Stimulated activated CD8-positive, alpha-beta memory T cell treated with anti-CD3 and anti-CD28 coated beads, Interleukin-7, amount 100 ng/mL, for 24 hours (primary cell): ENCODE measurements at regions not wholly inside any gene's neighbourhood (a gene's known extent, or its start where the extent isn't known, plus 50 kb on each side); places are given as distances from the start of the nearest gene placed in this dataset.

ENCODE experiments used
- DNase-seq: peaks from one replicate; pipeline ENCODE4 v3.0.0-alpha.2; 2020; ENCODE audit warnings: low read depth

- DNase-seq: no peak
Observed at GRCh38 chr10:91137822-91138221, 82.6 kb upstream of the PCGF5 start.

DNA sequence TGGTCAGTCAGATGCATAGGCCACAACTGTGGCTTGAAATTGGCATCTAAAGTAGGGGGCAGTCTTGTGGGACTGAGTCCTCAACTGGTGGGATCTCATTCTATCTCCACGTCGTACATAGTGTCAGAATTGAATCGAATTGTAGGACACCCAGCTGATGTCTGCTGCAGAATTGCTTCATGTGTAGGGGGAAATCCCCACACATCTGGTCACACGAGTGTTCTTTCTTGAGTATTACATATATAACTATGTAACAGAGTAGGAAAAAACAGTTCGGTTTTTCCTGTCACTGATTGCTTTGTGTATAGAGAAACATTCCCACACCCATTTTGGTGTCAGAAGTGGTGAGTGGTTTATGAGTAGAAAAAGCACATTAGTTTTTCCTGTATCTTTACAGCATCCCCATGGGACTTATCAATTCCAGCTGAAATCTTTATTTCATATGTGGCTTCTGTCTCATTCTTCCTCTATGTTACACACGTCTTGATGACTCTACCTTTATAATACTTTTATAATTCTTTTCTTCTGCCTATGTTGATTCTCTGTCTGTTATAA lies 79.4 kb upstream of the PCGF5 start:
- no peak for DNase-seq

- no peak for DNase-seq
Observed at GRCh38 chr10:91144961-91145360, 75.5 kb upstream of the PCGF5 start.

GRCh38 chr10:91146146-91146545 lies 74.3 kb upstream of the PCGF5 start:
- no peak for DNase-seq

DNA sequence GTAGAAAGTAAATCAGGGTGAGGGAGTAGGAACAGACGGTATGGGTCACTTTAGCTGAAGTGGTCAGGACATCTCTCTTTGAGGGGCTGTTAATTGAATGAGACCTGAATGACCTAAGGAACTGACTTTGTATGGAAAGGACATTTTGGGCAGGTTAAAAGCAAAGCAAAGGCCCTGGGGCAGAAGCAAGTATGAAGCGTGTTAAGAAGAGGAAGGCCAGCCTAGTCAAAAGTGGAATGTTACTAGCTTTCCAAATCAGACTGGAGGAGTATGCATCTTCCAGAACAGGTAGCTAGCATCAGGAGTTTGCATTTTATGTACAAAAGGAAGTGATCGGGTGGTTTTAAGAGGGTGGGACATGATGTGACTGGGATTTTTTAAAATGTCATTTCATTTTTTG lies 70.9 kb upstream of the PCGF5 start:
- no peak for DNase-seq

- DNase-seq: no peak
Observed at GRCh38 chr10:91150631-91151030, 69.8 kb upstream of the PCGF5 start.

DNA sequence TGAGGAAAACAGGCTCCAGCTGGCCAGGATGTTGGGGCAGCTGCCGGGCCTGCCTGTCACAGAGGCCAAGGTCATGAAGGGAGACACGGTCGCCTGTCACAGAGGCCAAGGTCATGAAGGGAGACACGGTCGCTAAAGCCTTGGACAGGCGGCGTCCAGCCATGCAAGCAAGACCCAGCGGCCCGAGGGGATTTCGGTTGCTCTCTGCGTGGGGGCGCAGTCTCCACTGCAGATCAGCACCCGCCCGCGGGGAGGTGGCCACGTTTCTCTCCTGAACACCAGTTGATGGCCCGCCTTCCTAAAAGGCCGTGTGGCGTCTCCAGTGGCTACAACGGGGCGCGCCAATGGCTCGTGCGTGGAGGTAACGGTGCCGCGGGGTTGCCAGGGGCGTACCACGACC lies 67.0 kb upstream of the PCGF5 start:
- no peak for DNase-seq

GRCh38 chr10:91154842-91155241 lies 65.6 kb upstream of the PCGF5 start:
- no peak for DNase-seq

DNA sequence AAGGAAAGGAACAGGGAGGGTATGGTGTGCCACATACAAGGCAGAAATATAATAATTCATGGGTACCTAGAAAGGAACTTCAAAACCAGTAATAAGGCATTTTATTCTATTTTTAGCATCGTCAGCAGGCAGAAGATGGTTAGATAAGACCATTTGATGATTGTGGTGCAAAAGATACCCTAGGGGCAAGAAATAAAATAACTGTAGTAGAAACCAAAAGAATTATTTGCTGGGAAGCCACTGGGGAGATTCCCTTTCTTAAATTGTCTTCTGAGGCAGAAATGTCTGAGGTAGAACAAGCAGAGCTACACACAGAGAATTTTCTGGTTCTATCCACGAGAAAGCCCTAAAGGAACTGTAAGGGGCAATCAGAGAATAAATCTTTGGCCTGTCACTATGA lies 64.3 kb upstream of the PCGF5 start:
- DNase-seq: no peak

DNA sequence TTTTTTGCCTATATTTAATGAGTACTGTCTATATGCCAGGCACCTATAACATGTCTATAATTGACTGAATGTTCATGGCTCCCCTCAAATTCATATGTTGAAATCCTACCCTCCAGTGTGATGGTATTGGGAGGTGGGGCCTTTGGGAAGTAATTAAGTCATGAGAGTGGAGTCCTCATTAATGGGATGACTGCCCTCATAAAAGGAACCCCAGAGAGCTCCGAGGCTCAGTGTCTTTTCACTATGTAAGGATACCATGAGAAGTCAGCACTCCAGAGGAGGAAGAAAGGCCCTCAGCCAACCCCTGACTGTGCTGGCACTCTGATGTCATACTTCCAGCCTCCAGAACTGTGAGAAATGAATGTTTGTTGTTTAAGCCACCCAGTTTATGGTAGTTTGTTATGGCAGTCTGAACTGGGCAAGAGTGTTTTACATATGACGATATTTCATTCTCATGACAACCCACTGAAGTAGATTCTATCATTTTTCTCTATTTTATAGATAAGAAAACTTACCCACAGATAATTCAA lies 61.1 kb upstream of the PCGF5 start:
- no peak for DNase-seq

- DNase-seq: no peak
Observed at GRCh38 chr10:91162050-91162494, 58.4 kb upstream of the PCGF5 start.

DNA sequence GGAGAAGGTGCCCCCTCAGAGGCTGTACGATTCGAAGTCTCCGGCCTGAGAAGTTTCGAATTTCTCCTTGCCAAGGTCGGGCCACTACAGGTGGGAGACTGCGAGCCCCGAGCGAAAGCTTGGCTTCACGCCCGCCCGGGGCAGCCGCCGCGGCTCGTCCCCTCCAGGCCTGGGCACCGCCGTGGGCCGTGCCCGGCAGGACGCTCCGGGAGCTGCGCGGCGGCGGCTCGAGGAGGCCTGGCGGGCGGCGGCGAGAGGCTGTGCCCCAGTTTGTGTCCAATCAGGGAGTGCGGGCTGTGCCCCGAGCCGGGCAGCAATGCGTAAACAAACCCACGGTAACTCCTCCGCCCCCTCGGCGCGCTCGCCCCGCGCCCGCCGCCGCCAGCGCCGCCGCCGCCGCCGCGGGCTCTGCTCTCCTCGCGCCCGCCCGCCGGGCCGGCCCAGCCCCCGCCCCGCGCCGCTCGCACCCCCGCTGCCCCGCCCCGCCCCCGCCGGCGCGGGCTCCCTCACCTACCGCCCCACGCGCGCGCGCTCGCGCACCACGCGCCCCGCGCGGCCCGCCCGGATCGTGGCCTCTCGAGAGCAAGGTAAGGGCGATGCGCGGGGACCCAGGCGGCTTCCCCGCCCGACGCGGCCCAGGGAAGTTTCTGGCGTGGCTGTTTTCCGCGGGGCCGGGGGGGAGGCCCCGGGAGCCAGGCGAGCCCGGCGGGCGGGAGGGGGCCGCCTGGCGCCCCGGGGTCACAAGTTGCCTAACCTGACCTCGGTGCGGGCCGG lies 57.8 kb upstream of the PCGF5 start:
- DNase-seq: peak; percentile 21

DNA sequence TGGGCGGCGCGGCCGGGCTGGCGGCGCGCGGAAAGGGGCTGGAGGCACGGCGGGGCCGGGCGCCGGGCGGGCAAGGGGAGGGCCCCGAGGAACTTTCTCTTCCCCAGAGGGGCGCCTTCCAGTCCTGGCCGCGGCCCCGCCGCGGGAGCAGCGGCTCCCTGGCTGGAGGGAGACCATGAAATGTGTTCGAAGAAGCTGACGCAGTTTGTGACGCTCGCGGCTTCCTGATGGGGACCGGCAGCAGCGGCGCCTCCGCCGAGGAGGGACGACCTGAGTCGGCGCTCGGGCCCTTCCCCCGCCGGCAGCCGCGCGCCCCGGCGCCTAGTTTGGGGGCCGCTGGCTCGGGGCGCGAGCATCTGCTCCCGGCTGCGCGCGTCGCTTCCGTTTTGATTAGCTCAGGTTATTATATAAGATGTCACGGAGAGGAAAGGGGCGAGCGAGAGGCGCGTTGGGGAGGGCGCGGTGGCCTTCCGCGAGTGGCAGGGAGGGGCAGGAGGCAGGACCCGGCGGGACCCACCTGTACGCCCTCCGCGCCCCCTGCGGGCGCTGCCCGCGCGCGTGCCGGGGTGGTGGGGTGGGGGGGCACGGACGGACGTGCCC lies 57.1 kb upstream of the PCGF5 start:
- peak; percentile 43 for DNase-seq

- peak; percentile 41 for DNase-seq
Observed at GRCh38 chr10:91163869-91164474, 56.5 kb upstream of the PCGF5 start.

DNA sequence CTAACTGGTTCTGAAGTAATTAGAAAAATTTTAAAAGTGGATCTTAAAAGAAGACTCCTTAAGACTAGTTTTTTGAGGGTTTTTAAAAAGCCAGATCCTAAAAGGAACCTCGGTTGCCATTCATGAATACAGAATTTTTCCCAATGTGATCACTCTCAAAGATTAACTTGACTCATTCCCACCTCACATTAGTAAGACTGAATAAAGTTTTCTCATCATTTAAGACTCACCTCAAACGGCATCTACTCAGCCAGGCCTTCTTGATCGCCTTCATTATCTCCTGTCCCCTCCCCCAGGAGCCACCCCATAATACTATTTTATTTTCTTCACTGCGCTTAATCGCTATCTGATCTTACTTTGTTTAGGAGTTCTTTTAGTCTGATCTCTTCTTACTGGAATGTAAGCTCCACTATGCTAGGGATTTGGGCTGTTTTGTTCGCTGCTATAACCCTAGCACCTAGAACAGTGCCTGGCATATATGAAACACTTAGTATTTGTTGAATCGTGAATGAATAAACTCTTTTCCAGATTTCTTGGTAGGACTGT lies 55.9 kb upstream of the PCGF5 start:
- no peak for DNase-seq

- DNase-seq: no peak
Observed at GRCh38 chr10:91167406-91167805, 53.1 kb upstream of the PCGF5 start.

DNA sequence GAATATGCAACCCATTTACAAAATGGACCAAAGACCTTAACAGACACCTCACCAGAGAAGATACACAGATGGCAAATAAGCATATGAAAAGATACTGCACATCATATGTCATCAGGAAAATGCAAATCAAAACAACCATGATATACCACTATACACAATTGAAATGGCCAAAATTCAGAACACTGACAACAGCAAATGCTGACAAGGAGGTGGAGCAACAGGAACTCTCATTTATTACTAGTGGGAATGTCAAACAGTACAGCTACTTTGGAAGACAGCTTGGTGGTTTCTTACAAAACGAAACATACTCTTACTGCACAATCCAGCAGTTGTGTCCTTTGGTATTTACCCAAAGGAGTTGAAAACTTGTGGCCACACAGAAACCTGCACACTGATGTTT lies 50.0 kb upstream of the PCGF5 start:
- no peak for DNase-seq
